WTC11 (cell line): ENCODE measurements at regions not wholly inside any gene's neighbourhood (a gene's known extent, or its start where the extent isn't known, plus 50 kb on each side); places are given as distances from the start of the nearest gene placed in this dataset.

Experiments
- ATAC-seq: fragments of 200-7000 bp; cut with Tn5 transposase; 2 replicates; pipeline ENCODE4 v1.10.0; 2021; ENCODE audit warnings: mild to moderate bottlenecking, moderate library complexity
- CTCF ChIA-PET: fragments of 300-600 bp; sonication (Branson Sonifier 250); formaldehyde crosslinking; loops from one replicate; lab custom pipeline; 2021; ENCODE audit warnings: antibody characterized with exemption; lab: Charles Lee
- POLR2A ChIA-PET: fragments of 350-600 bp; sonication (Branson Sonifier 250); formaldehyde crosslinking; loops from one replicate; lab custom pipeline; 2021; ENCODE audit warnings: antibody characterized with exemption; lab: Charles Lee
- DNase-seq: peaks from one replicate; pipeline ENCODE4 v3.0.0; 2021; ENCODE audit warnings: low spot score
- H3K27ac Mint-ChIP-seq: 2 replicates; pipeline ENCODE4 v1.8.0; 2021; ENCODE audit warnings: mixed read lengths
- H3K27me3 Mint-ChIP-seq: 2 replicates; pipeline ENCODE4 v1.8.0; 2021; ENCODE audit warnings: low read depth, mild to moderate bottlenecking, moderate library complexity, mixed read lengths
- H3K36me3 Mint-ChIP-seq: 2 replicates; pipeline ENCODE4 v1.8.0; 2021; ENCODE audit warnings: mixed read lengths
- H3K4me1 Mint-ChIP-seq: 2 replicates; pipeline ENCODE4 v1.8.0; 2022; ENCODE audit warnings: mixed read lengths
- H3K4me3 Mint-ChIP-seq: 2 replicates; pipeline ENCODE4 v1.8.0; 2021; ENCODE audit warnings: mild to moderate bottlenecking, moderate library complexity, mixed read lengths
- H3K9me3 Mint-ChIP-seq: 2 replicates; pipeline ENCODE4 v1.8.0; 2021; ENCODE audit warnings: mixed read lengths
- CBFB ChIP-seq: sonication (generic); formaldehyde crosslinking; IDR thresholded peaks from 2 replicates; pipeline ENCODE4 v1.8.1; 2022; ENCODE audit warnings: mild to moderate bottlenecking, low read depth, missing genetic modification reagents
- ESRRA ChIP-seq: sonication (generic); formaldehyde crosslinking; IDR thresholded peaks from 2 replicates; pipeline ENCODE4 v1.8.1; 2022; ENCODE audit warnings: mild to moderate bottlenecking, missing genetic modification reagents, borderline replicate concordance
- HMGA2 ChIP-seq: fragments of 250-450 bp; sonication (Bioruptor Pico); IDR thresholded peaks from 2 replicates; pipeline ENCODE4 v1.4.0; 2021; ENCODE audit warnings: mild to moderate bottlenecking, moderate library complexity
- JAZF1 ChIP-seq: fragments of 250-450 bp; sonication (Bioruptor Pico); IDR thresholded peaks from 2 replicates; pipeline ENCODE4 v1.9.0; 2021; ENCODE audit warnings: moderate library complexity, mild to moderate bottlenecking, inconsistent platforms
- JUN ChIP-seq: sonication (generic); formaldehyde crosslinking; IDR thresholded peaks from 2 replicates; pipeline ENCODE4 v1.8.0; 2023; ENCODE audit warnings: mild to moderate bottlenecking, missing genetic modification reagents
- NFATC4 ChIP-seq: fragments of 250-450 bp; sonication (Bioruptor Pico); IDR thresholded peaks from 2 replicates; pipeline ENCODE4 v1.9.0; 2021; ENCODE audit warnings: mild to moderate bottlenecking
- NR1H2 ChIP-seq: sonication (generic); formaldehyde crosslinking; IDR thresholded peaks from 2 replicates; pipeline ENCODE4 v1.9.0; 2021; ENCODE audit warnings: mild to moderate bottlenecking, moderate library complexity, missing genetic modification reagents
- NR3C1 ChIP-seq: sonication (generic); formaldehyde crosslinking; conservative IDR thresholded peaks from 2 replicates; pipeline ENCODE4 v1.8.1; 2023; ENCODE audit warnings: low read depth, mild to moderate bottlenecking, missing genetic modification reagents
- PRRX2 ChIP-seq: fragments of 250-450 bp; sonication (Bioruptor Pico); IDR thresholded peaks from 2 replicates; pipeline ENCODE4 v1.8.0; 2021; ENCODE audit warnings: mild to moderate bottlenecking
- ZBTB21 ChIP-seq: sonication (generic); formaldehyde crosslinking; IDR thresholded peaks from 2 replicates; pipeline ENCODE4 v1.8.1; 2023; ENCODE audit warnings: mild to moderate bottlenecking, missing genetic modification reagents, borderline replicate concordance
- ZNF396 ChIP-seq: fragments of 250-450 bp; sonication (Bioruptor Pico); IDR thresholded peaks from 2 replicates; pipeline ENCODE4 v1.8.0; 2021; ENCODE audit warnings: mild to moderate bottlenecking, moderate library complexity, borderline replicate concordance
- ZNF671 ChIP-seq: fragments of 250-450 bp; sonication (Bioruptor Pico); IDR thresholded peaks from 2 replicates; pipeline ENCODE4 v1.8.0; 2021; ENCODE audit warnings: mild to moderate bottlenecking
- TF ChIP-seq, protein P1 (sequence below): sonication (generic); formaldehyde crosslinking; IDR thresholded peaks from 2 replicates; pipeline ENCODE4 v1.8.1; 2023; ENCODE audit warnings: mild to moderate bottlenecking, missing genetic modification reagents, moderate library complexity
- TF ChIP-seq, protein P2 (sequence below): sonication (generic); formaldehyde crosslinking; conservative IDR thresholded peaks from 2 replicates; pipeline ENCODE4 v1.8.1; 2023; ENCODE audit warnings: mild to moderate bottlenecking, low read depth, missing genetic modification reagents, moderate library complexity
- TF ChIP-seq, protein P3 (sequence below): sonication (generic); formaldehyde crosslinking; IDR thresholded peaks from 2 replicates; pipeline ENCODE4 v1.8.1; 2022; ENCODE audit warnings: mild to moderate bottlenecking, moderate library complexity, missing genetic modification reagents
- TF ChIP-seq, protein P4 (sequence below): sonication (generic); formaldehyde crosslinking; IDR thresholded peaks from 2 replicates; pipeline ENCODE4 v1.8.0; 2023; ENCODE audit warnings: missing genetic modification reagents, mild to moderate bottlenecking, borderline replicate concordance
- TF ChIP-seq, protein P5 (sequence below): sonication (generic); formaldehyde crosslinking; IDR thresholded peaks from 2 replicates; pipeline ENCODE4 v1.8.1; 2023; ENCODE audit warnings: mild to moderate bottlenecking, missing genetic modification reagents
- TF ChIP-seq, protein P6 (sequence below): fragments of 250-450 bp; sonication (Bioruptor Pico); IDR thresholded peaks from 2 replicates; pipeline ENCODE4 v1.8.0; 2021; ENCODE audit warnings: mild to moderate bottlenecking
- TF ChIP-seq, protein P7 (sequence below): sonication (generic); formaldehyde crosslinking; IDR thresholded peaks from 2 replicates; pipeline ENCODE4 v1.8.1; 2022; ENCODE audit warnings: low read depth, missing genetic modification reagents, borderline replicate concordance

DNA sequence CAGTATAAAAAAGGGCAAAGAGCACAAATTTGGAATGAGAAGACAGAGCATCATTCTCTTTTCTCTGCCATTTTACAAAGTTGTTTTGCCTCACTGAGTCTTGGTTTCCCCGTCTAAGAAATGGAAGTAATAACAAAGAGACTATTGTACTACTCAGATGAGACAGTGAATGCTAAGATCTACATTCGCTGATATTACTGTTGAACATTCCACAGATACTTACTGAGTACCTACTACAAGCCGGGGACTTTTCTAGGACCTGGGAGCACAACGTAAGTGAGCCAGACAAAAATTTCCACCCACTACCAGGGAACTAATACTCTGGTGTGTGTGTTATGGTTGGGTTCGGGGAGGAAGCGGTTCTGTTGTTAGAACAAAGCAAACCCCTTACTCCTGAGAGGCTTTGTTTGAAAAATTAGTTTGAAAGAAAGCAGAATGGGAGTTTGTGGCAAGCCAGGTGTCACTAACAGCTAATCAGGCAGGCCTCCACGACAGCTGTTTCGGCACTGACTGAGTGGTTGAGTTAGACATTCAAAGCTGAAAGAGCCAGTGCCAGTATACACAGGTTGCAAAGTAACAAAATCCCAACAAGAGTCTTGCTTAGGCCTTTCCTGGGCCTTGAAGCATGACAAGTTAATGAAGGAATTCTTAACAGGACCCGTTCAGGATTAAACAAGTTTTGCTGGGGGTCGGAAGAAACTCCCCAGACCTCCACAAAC, 458.3 kb downstream of the EDEM1 start:
- Mint-ChIP-seq H3K36me3 (peaks cover 42% of the 10 kb centered on the region), H3K9me3 (peaks cover 65% of the 10 kb centered on the region), H3K27me3 (no peaks in the 10 kb centered on the region), H3K4me1 (no peaks in the 10 kb centered on the region), H3K4me3 (no peak overlapping the region), H3K27ac (no peak overlapping the region)
- DNase-seq (no peak), ATAC-seq (no peak)
- TF ChIP-seq ZNF671 (CRISPR knock-in tag): no peak
- TF ChIP-seq ESRRA (CRISPR knock-in tag): no peak
- TF ChIP-seq NR3C1: no peak
- TF ChIP-seq NR1H2 (CRISPR knock-in tag): no peak
- TF ChIP-seq JAZF1 (CRISPR knock-in tag): no peak
- TF ChIP-seq, protein P1, sequence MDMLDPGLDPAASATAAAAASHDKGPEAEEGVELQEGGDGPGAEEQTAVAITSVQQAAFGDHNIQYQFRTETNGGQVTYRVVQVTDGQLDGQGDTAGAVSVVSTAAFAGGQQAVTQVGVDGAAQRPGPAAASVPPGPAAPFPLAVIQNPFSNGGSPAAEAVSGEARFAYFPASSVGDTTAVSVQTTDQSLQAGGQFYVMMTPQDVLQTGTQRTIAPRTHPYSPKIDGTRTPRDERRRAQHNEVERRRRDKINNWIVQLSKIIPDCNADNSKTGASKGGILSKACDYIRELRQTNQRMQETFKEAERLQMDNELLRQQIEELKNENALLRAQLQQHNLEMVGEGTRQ (CRISPR knock-in tag): no peak
- TF ChIP-seq NFATC4 (CRISPR knock-in tag): no peak
- no peak for TF ChIP-seq ZNF396 (CRISPR knock-in tag)
- TF ChIP-seq, protein P2, sequence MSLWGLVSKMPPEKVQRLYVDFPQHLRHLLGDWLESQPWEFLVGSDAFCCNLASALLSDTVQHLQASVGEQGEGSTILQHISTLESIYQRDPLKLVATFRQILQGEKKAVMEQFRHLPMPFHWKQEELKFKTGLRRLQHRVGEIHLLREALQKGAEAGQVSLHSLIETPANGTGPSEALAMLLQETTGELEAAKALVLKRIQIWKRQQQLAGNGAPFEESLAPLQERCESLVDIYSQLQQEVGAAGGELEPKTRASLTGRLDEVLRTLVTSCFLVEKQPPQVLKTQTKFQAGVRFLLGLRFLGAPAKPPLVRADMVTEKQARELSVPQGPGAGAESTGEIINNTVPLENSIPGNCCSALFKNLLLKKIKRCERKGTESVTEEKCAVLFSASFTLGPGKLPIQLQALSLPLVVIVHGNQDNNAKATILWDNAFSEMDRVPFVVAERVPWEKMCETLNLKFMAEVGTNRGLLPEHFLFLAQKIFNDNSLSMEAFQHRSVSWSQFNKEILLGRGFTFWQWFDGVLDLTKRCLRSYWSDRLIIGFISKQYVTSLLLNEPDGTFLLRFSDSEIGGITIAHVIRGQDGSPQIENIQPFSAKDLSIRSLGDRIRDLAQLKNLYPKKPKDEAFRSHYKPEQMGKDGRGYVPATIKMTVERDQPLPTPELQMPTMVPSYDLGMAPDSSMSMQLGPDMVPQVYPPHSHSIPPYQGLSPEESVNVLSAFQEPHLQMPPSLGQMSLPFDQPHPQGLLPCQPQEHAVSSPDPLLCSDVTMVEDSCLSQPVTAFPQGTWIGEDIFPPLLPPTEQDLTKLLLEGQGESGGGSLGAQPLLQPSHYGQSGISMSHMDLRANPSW (CRISPR knock-in tag): no peak
- no peak for TF ChIP-seq JUN (CRISPR knock-in tag)
- TF ChIP-seq ZBTB21: no peak
- TF ChIP-seq, protein P3, sequence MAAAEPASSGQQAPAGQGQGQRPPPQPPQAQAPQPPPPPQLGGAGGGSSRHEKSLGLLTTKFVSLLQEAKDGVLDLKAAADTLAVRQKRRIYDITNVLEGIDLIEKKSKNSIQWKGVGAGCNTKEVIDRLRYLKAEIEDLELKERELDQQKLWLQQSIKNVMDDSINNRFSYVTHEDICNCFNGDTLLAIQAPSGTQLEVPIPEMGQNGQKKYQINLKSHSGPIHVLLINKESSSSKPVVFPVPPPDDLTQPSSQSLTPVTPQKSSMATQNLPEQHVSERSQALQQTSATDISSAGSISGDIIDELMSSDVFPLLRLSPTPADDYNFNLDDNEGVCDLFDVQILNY (CRISPR knock-in tag): no peak
- TF ChIP-seq, protein P4, sequence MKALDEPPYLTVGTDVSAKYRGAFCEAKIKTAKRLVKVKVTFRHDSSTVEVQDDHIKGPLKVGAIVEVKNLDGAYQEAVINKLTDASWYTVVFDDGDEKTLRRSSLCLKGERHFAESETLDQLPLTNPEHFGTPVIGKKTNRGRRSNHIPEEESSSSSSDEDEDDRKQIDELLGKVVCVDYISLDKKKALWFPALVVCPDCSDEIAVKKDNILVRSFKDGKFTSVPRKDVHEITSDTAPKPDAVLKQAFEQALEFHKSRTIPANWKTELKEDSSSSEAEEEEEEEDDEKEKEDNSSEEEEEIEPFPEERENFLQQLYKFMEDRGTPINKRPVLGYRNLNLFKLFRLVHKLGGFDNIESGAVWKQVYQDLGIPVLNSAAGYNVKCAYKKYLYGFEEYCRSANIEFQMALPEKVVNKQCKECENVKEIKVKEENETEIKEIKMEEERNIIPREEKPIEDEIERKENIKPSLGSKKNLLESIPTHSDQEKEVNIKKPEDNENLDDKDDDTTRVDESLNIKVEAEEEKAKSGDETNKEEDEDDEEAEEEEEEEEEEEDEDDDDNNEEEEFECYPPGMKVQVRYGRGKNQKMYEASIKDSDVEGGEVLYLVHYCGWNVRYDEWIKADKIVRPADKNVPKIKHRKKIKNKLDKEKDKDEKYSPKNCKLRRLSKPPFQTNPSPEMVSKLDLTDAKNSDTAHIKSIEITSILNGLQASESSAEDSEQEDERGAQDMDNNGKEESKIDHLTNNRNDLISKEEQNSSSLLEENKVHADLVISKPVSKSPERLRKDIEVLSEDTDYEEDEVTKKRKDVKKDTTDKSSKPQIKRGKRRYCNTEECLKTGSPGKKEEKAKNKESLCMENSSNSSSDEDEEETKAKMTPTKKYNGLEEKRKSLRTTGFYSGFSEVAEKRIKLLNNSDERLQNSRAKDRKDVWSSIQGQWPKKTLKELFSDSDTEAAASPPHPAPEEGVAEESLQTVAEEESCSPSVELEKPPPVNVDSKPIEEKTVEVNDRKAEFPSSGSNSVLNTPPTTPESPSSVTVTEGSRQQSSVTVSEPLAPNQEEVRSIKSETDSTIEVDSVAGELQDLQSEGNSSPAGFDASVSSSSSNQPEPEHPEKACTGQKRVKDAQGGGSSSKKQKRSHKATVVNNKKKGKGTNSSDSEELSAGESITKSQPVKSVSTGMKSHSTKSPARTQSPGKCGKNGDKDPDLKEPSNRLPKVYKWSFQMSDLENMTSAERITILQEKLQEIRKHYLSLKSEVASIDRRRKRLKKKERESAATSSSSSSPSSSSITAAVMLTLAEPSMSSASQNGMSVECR: no peak
- TF ChIP-seq, protein P5, sequence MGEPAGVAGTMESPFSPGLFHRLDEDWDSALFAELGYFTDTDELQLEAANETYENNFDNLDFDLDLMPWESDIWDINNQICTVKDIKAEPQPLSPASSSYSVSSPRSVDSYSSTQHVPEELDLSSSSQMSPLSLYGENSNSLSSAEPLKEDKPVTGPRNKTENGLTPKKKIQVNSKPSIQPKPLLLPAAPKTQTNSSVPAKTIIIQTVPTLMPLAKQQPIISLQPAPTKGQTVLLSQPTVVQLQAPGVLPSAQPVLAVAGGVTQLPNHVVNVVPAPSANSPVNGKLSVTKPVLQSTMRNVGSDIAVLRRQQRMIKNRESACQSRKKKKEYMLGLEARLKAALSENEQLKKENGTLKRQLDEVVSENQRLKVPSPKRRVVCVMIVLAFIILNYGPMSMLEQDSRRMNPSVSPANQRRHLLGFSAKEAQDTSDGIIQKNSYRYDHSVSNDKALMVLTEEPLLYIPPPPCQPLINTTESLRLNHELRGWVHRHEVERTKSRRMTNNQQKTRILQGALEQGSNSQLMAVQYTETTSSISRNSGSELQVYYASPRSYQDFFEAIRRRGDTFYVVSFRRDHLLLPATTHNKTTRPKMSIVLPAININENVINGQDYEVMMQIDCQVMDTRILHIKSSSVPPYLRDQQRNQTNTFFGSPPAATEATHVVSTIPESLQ (CRISPR knock-in tag): no peak
- TF ChIP-seq CBFB (CRISPR knock-in tag): no peak
- TF ChIP-seq, protein P6, sequence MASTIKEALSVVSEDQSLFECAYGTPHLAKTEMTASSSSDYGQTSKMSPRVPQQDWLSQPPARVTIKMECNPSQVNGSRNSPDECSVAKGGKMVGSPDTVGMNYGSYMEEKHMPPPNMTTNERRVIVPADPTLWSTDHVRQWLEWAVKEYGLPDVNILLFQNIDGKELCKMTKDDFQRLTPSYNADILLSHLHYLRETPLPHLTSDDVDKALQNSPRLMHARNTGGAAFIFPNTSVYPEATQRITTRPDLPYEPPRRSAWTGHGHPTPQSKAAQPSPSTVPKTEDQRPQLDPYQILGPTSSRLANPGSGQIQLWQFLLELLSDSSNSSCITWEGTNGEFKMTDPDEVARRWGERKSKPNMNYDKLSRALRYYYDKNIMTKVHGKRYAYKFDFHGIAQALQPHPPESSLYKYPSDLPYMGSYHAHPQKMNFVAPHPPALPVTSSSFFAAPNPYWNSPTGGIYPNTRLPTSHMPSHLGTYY (CRISPR knock-in tag): no peak
- TF ChIP-seq PRRX2: no peak
- TF ChIP-seq, protein P7, sequence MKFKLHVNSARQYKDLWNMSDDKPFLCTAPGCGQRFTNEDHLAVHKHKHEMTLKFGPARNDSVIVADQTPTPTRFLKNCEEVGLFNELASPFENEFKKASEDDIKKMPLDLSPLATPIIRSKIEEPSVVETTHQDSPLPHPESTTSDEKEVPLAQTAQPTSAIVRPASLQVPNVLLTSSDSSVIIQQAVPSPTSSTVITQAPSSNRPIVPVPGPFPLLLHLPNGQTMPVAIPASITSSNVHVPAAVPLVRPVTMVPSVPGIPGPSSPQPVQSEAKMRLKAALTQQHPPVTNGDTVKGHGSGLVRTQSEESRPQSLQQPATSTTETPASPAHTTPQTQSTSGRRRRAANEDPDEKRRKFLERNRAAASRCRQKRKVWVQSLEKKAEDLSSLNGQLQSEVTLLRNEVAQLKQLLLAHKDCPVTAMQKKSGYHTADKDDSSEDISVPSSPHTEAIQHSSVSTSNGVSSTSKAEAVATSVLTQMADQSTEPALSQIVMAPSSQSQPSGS: no peak
- TF ChIP-seq HMGA2 (CRISPR knock-in tag): no peak
- POLR2A ChIA-PET: no interaction called here
- CTCF ChIA-PET: no interaction called here
